BJ (cell line): ENCODE measurements at regions not wholly inside any gene's neighbourhood (a gene's known extent, or its start where the extent isn't known, plus 50 kb on each side); places are given as distances from the start of the nearest gene placed in this dataset.
A peak's percentile ranks its signal among the peaks of the same experiment; 100 is the strongest.

Experiments used
- CTCF ChIA-PET: fragments of 350-600 bp; formaldehyde crosslinking; extraction: SDS; loops from one replicate; lab custom pipeline; 2021; ENCODE audit warnings: antibody characterized with exemption, inconsistent platforms; lab: Yijun Ruan, JAX
- POLR2A ChIA-PET: fragments of 300-600 bp; sonication (Branson Sonifier 250); formaldehyde crosslinking; extraction: SDS; loops from one replicate; lab custom pipeline; 2021; ENCODE audit warnings: antibody characterized with exemption; lab: Charles Lee
- DNase-seq: peaks from one replicate; pipeline ENCODE4 v3.0.0-alpha.2; 2011; ENCODE audit warnings: low read depth
- H3K27me3 ChIP-seq: 2 replicates; pipeline ENCODE4 v1.6.0; 2011; ENCODE audit warnings: low read length; ENCODE audit not compliant: control insufficient read depth, insufficient read depth
- H3K36me3 ChIP-seq: 2 replicates; pipeline ENCODE4 v1.5.1; 2011; ENCODE audit warnings: low read length; ENCODE audit not compliant: control insufficient read depth, insufficient read depth
- H3K4me3 ChIP-seq: 2 replicates; pipeline ENCODE4 v1.5.1; 2011; ENCODE audit warnings: low read depth, mild to moderate bottlenecking, control low read depth, low read length
- TF ChIP-seq, protein P1 (sequence below): IDR thresholded peaks from 2 replicates; pipeline ENCODE4 v1.5.1; 2011; ENCODE audit warnings: low read depth, mild to moderate bottlenecking, control low read depth, inconsistent platforms, low read length, moderate library complexity; ENCODE audit not compliant: insufficient read depth

DNA sequence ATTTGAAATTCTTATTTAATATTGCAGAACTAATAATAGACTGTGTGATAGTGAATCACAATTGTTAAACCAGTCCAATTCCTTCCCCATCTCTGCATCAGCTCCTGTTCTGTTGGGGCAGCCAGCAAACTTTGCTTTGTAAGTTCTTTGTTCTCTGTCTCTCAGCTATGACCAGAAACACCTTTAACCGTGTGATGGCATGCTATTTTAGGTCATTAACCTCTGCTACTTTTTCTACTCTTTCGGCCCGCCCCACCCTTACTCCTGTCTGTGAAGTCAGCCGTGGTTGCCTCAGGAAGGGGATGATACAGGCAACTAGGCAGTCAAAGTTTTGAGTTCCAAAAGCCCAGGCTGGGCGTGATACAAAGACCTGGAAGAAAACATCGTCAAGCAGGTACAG, 51.3 kb upstream of the EGFL6 start:
- DNase-seq = no peak
- ChIA-PET POLR2A (interaction anchor here (0.6 kb wide), 2 partner anchors 512 to 1848 kb away, joined by 3 to 4 read pairs; partner anchors contain the start of gene GEMIN8), CTCF (interaction anchor here (0.9 to 1.5 kb wide), 3 partner anchors 11 to 571 kb away, joined by 3 to 4 read pairs (median 3); no protein-coding TSS in a partner anchor)
- H3K36me3 ChIP-seq = no peaks in the 10 kb centered on the region
- H3K27me3 ChIP-seq = no peaks in the 10 kb centered on the region
- H3K4me3 ChIP-seq = no peak overlapping the region
- TF ChIP-seq, protein P1, sequence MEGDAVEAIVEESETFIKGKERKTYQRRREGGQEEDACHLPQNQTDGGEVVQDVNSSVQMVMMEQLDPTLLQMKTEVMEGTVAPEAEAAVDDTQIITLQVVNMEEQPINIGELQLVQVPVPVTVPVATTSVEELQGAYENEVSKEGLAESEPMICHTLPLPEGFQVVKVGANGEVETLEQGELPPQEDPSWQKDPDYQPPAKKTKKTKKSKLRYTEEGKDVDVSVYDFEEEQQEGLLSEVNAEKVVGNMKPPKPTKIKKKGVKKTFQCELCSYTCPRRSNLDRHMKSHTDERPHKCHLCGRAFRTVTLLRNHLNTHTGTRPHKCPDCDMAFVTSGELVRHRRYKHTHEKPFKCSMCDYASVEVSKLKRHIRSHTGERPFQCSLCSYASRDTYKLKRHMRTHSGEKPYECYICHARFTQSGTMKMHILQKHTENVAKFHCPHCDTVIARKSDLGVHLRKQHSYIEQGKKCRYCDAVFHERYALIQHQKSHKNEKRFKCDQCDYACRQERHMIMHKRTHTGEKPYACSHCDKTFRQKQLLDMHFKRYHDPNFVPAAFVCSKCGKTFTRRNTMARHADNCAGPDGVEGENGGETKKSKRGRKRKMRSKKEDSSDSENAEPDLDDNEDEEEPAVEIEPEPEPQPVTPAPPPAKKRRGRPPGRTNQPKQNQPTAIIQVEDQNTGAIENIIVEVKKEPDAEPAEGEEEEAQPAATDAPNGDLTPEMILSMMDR = no peak

DNA sequence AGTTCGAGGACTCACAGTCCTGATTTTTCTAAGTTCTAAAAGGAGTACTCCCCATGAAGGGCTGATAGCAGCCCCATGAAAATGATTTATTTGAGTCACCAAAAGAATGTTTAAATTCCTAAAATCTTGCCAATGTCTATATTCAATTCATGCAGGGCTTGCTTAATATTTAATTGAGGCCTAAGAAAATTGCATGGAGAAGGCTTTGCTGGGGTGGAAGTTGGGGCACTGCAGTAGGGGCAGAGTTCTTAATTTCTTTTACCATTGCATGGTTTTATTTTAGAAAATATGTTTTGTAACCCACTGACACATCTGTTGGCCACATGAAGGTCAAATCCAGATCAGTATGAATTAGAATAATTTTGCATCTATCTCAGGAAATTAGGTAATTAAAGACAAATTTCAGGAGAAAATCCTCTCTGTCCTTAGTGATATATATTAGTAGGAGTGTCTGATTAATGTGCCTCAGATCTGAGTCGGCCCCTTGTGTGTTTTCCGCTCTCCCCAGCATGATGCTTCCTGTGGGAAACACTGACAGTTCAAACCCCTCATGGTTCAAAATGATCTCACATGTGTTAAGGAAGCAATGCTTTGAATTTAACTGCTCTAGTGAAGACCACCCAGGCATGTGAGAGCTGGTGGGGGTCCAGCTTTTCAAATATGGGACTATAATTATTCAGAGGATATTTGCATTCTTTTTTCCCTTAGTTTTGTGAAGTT, 54.0 kb upstream of the EGFL6 start:
- CTCF ChIA-PET = no interaction called here
- peak; percentile 23 for DNase-seq

DNA sequence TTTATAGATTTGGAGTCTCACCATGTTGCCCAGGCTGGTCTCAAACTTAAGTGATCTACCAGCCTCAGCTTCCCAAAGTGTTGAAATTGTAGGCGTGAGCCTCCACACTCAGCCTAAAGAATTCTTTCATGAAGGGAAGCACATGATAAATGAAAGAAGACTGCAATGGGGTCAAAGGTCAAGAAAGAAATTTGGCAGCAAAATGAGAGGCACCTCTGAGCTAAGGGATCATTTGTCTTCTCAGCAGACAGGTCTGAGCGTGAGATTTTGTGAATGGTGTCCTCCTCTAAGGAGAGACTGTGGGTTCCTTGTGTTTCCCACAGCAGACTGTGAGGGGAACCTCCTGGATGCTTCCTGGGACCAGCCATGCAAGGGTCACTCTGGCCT, 57.5 kb upstream of the EGFL6 start:
- CTCF ChIA-PET = interaction anchor here (2.3 kb wide), 1 partner anchor 134 kb away, joined by 14 read pairs; no protein-coding TSS in a partner anchor

More for the DNA sequence above, 54.0 kb upstream of the EGFL6 start:
- H3K27me3 ChIP-seq = no peaks in the 10 kb centered on the region
- TF ChIP-seq, protein P1 = no peak
- POLR2A ChIA-PET = no interaction called here
- H3K36me3 ChIP-seq = no peaks in the 10 kb centered on the region
- H3K4me3 ChIP-seq = no peak overlapping the region

DNA sequence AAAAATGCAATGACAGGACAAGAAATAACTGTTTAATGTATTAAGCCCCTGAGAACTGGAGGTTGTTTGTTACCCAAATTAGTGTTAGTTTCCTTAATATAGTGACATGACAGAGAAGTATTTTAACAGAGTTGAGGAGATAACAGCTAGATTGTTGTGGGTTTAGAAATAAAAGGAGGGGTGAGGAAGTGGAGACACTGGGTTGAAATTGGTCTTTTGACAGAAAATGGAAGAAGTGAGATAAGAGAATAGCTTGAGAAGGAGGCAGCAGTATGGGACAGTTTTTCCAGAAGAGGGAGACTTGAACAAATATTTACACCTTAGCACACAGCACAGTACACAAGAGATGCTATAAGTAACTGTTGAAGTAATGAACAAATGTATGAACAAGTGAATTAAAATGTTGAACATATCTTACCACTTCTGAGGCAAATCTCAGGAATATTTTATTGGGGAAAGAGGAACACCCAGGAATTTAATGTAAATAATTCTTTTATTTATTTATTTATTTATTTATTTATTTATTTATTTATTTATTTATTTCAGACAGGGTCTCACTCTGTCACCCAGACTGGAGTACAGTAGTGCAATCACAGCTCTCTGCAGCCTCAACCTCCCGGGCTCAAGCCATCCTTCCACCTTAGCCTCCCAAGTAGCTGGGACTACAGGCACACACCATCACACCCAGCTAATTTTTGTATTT, 58.0 kb upstream of the EGFL6 start:
- CTCF ChIA-PET = interaction anchor here (2.3 kb wide), 1 partner anchor 135 kb away, joined by 14 read pairs; no protein-coding TSS in a partner anchor
- POLR2A ChIA-PET = interaction anchor here (0.7 kb wide), 1 partner anchor 541 kb away, joined by 20 read pairs; no protein-coding TSS in a partner anchor

More for the DNA sequence above, 57.5 kb upstream of the EGFL6 start:
- no peak overlapping the region for H3K4me3 ChIP-seq
- no peaks in the 10 kb centered on the region for H3K27me3 ChIP-seq
- no peak for DNase-seq
- no peaks in the 10 kb centered on the region for H3K36me3 ChIP-seq
- TF ChIP-seq, protein P1 = no peak
- POLR2A ChIA-PET = no interaction called here

More for the DNA sequence above, 58.0 kb upstream of the EGFL6 start:
- no peak overlapping the region for H3K4me3 ChIP-seq
- TF ChIP-seq, protein P1 = no peak
- no peak for DNase-seq
- H3K27me3 ChIP-seq = no peaks in the 10 kb centered on the region
- H3K36me3 ChIP-seq = no peaks in the 10 kb centered on the region
